IMR-90 (cell line): ENCODE measurements at regions not wholly inside any gene's neighbourhood (a gene's known extent, or its start where the extent isn't known, plus 50 kb on each side); places are given as distances from the start of the nearest gene placed in this dataset.

Experiments used
- ATAC-seq: fragments of 200-7000 bp; cut with Tn5 transposase; 2 replicates; pipeline ENCODE4 v1.9.1; 2020; ENCODE audit warnings: low read depth, mild to moderate bottlenecking, moderate library complexity
- BruUV-seq: library from RNA; stranded (reverse); fragments of 400-500 nt; replicated peaks from 2 replicates; lab custom pipeline; 2021; lab: Mats Ljungman, UMichigan
- CTCF ChIA-PET: fragments of 300-600 bp; formaldehyde crosslinking; extraction: SDS; loops from one replicate; lab custom pipeline; 2021; ENCODE audit warnings: antibody characterized with exemption; lab: Yijun Ruan, JAX
- POLR2A ChIA-PET: fragments of 300-600 bp; sonication (Branson Sonifier 250); formaldehyde crosslinking; loops from one replicate; lab custom pipeline; 2022; ENCODE audit warnings: antibody characterized with exemption; ENCODE audit not compliant: unreplicated experiment; lab: Charles Lee
- DNase-seq: peaks from one replicate; pipeline ENCODE4 v3.0.0; 2013
- H2AFZ ChIP-seq: replicated peaks from 2 replicates; pipeline ENCODE3; 2013; ENCODE audit warnings: low read length, mild to moderate bottlenecking; ENCODE audit not compliant: poor library complexity
- H2AK5ac ChIP-seq: 2 replicates; pipeline ENCODE4 v1.6.1; 2013; ENCODE audit warnings: low read depth, low read length, inconsistent platforms
- H2AK9ac ChIP-seq: replicated peaks from 2 replicates; pipeline ENCODE3; 2013; ENCODE audit warnings: mild to moderate bottlenecking, low read depth, low read length, moderate library complexity; ENCODE audit not compliant: poor library complexity
- H2BK120ac ChIP-seq: 2 replicates; pipeline ENCODE4 v1.6.1; 2013; ENCODE audit warnings: low read depth, low read length, inconsistent platforms
- H2BK15ac ChIP-seq: 3 replicates; pipeline ENCODE4 v1.6.1; 2013; ENCODE audit warnings: low read depth, low read length, inconsistent platforms
- H2BK20ac ChIP-seq: 2 replicates; pipeline ENCODE4 v1.6.1; 2013; ENCODE audit warnings: low read depth, mild to moderate bottlenecking, inconsistent platforms, low read length, moderate library complexity
- H2BK5ac ChIP-seq: 2 replicates; pipeline ENCODE4 v1.6.1; 2013; ENCODE audit warnings: mild to moderate bottlenecking, low read depth, low read length, inconsistent platforms; ENCODE audit not compliant: poor library complexity, severe bottlenecking
- H3K14ac ChIP-seq: replicated peaks from 2 replicates; pipeline ENCODE4 v1.6.1; 2013; ENCODE audit warnings: low read depth, low read length, inconsistent platforms
- H3K18ac ChIP-seq: 2 replicates; pipeline ENCODE4 v1.6.1; 2013; ENCODE audit warnings: low read depth, low read length, control low read depth
- H3K23ac ChIP-seq: 2 replicates; pipeline ENCODE4 v1.6.1; 2013; ENCODE audit warnings: low read depth, low read length, inconsistent platforms
- H3K27ac ChIP-seq: 2 replicates; pipeline ENCODE4 v1.5.1; 2013; ENCODE audit warnings: mild to moderate bottlenecking, control low read depth, low read length; ENCODE audit not compliant: insufficient read depth
- H3K27me3 ChIP-seq: 2 replicates; pipeline ENCODE4 v1.6.1; 2013; ENCODE audit warnings: low read length; ENCODE audit not compliant: control insufficient read depth, insufficient read depth
- H3K36me3 ChIP-seq: 2 replicates; pipeline ENCODE4 v1.6.1; 2013; ENCODE audit warnings: low read length, mixed read lengths; ENCODE audit not compliant: control insufficient read depth, insufficient read depth
- H3K4ac ChIP-seq: 2 replicates; pipeline ENCODE4 v1.6.1; 2013; ENCODE audit warnings: low read depth, low read length, inconsistent platforms
- H3K4me1 ChIP-seq: 2 replicates; pipeline ENCODE4 v1.6.1; 2013; ENCODE audit warnings: low read length, mixed read lengths; ENCODE audit not compliant: control insufficient read depth, insufficient read depth
- H3K4me2 ChIP-seq: 2 replicates; pipeline ENCODE4 v1.6.1; 2013; ENCODE audit warnings: low read depth, mild to moderate bottlenecking, control low read depth, low read length, moderate library complexity
- H3K4me3 ChIP-seq: 2 replicates; pipeline ENCODE4 v1.5.1; 2013; ENCODE audit warnings: low read depth, mild to moderate bottlenecking, control low read depth, low read length, moderate library complexity; ENCODE audit not compliant: insufficient read depth
- H3K56ac ChIP-seq: 2 replicates; pipeline ENCODE4 v1.6.1; 2013; ENCODE audit warnings: low read length, inconsistent platforms; ENCODE audit not compliant: insufficient read depth; ENCODE audit errors: extremely low read depth
- H3K79me1 ChIP-seq, 2 experiments: 2 replicates each; pipeline ENCODE4 v1.6.1; 2013; ENCODE audit warnings: low read length in 2 of 2, inconsistent platforms in 1 of 2, low read depth in 1 of 2
- H3K9ac ChIP-seq: 2 replicates; pipeline ENCODE4 v1.6.1; 2013; ENCODE audit warnings: low read depth, low read length, control low read depth
- H3K9me1 ChIP-seq: 2 replicates; pipeline ENCODE4 v1.6.1; 2013; ENCODE audit warnings: low read length, inconsistent platforms; ENCODE audit not compliant: insufficient read depth
- H3K9me3 ChIP-seq: 2 replicates; pipeline ENCODE4 v1.6.1; 2013; ENCODE audit warnings: low read length; ENCODE audit not compliant: control insufficient read depth, insufficient read depth
- H4K20me1 ChIP-seq: 2 replicates; pipeline ENCODE4 v1.6.1; 2013; ENCODE audit warnings: low read length, inconsistent platforms; ENCODE audit not compliant: insufficient read depth
- H4K5ac ChIP-seq: 2 replicates; pipeline ENCODE4 v1.6.1; 2013; ENCODE audit warnings: mild to moderate bottlenecking, low read depth, low read length, control low read depth
- H4K8ac ChIP-seq, 2 experiments: 2 replicates each; pipeline ENCODE4 v1.6.1; 2013; ENCODE audit warnings: low read depth in 2 of 2, low read length in 2 of 2, control low read depth in 1 of 2, inconsistent platforms in 1 of 2
- H4K91ac ChIP-seq: 2 replicates; pipeline ENCODE4 v1.6.1; 2013; ENCODE audit warnings: low read depth, low read length, inconsistent platforms; ENCODE audit not compliant: insufficient read depth
- BHLHE40 ChIP-seq: fragments of 150-350 bp; IDR thresholded peaks from 2 replicates; pipeline ENCODE4 v1.6.1; 2016; ENCODE audit warnings: mild to moderate bottlenecking, low read depth, low read length
- CHD1 ChIP-seq: IDR thresholded peaks from 2 replicates; pipeline ENCODE4 v1.6.1; 2012; ENCODE audit warnings: low read depth, low read length, improper control_type of control experiment
- CTCF ChIP-seq: conservative IDR thresholded peaks from 2 replicates; pipeline ENCODE4 v1.5.1; 2012; ENCODE audit warnings: mild to moderate bottlenecking, low read depth, low read length, improper control_type of control experiment
- FOS ChIP-seq: fragments of 150-350 bp; IDR thresholded peaks from 2 replicates; pipeline ENCODE4 v1.6.1; 2016; ENCODE audit warnings: low read depth, low read length
- MAFK ChIP-seq: IDR thresholded peaks from 2 replicates; pipeline ENCODE4 v1.6.1; 2012; ENCODE audit warnings: low read depth, low read length, improper control_type of control experiment
- MAZ ChIP-seq: IDR thresholded peaks from 2 replicates; pipeline ENCODE4 v1.6.1; 2012; ENCODE audit warnings: low read depth, mild to moderate bottlenecking, low read length, improper control_type of control experiment, moderate library complexity, borderline replicate concordance
- NFE2L2 ChIP-seq: fragments of 150-350 bp; IDR thresholded peaks from 2 replicates; pipeline ENCODE4 v1.6.1; 2016; ENCODE audit warnings: low read depth, mild to moderate bottlenecking, low read length
- POLR2A ChIP-seq: IDR thresholded peaks from 2 replicates; pipeline ENCODE4 v1.6.1; 2012; ENCODE audit warnings: mild to moderate bottlenecking, low read depth, low read length
- RAD21 ChIP-seq: IDR thresholded peaks from 2 replicates; pipeline ENCODE4 v1.6.1; 2012; ENCODE audit warnings: low read length, improper control_type of control experiment
- RCOR1 ChIP-seq: IDR thresholded peaks from 2 replicates; pipeline ENCODE4 v1.6.1; 2012; ENCODE audit warnings: mild to moderate bottlenecking, low read length, improper control_type of control experiment; ENCODE audit not compliant: insufficient replicate concordance
- RFX5 ChIP-seq: IDR thresholded peaks from 2 replicates; pipeline ENCODE4 v1.8.0; 2012; ENCODE audit warnings: low read depth, mild to moderate bottlenecking, low read length, moderate library complexity
- WGBS, 2 experiments: methylation state at CpG; one replicate each; pipeline versions ENCODE4 v1.1.5 to v1.1.7; 2013; ENCODE audit warnings: missing lambda C conversion rate in 2 of 2; ENCODE audit not compliant: insufficient read length in 1 of 2; ENCODE audit errors: extremely low coverage in 2 of 2; 5-methylcytosine and 5-hydroxymethylcytosine counted together
- dilution Hi-C: fragments of 300-500 bp; cut with HindIII; formaldehyde crosslinking; loops from one replicate; pipeline ENCODE4 v1.14.3; 2018; ENCODE audit warnings: low sequenced_read_pairs; ENCODE audit not compliant: unreplicated experiment
- in situ Hi-C: fragments of 300-500 bp; cut with MboI; formaldehyde crosslinking; loops from 3 replicates; pipeline ENCODE4 v1.14.3; 2019; ENCODE audit warnings: low sequenced_read_pairs, inconsistent platforms, mixed read lengths
- intact Hi-C: fragments of 100-400 bp; cut with micrococcal nuclease; formaldehyde crosslinking; loops from 2 replicates; pipeline ENCODE4 v1.10.0; 2022

GRCh38 chr20:63104312-63105181 is 97.8 kb upstream of the BHLHE23 start (continued):
- no peak for TF ChIP-seq RFX5

GRCh38 chr20:63103402-63104311 is 96.9 kb upstream of the BHLHE23 start:
- Histone ChIP-seq H3K23ac (no peak overlapping the region), H3K36me3 (no peaks in the 10 kb centered on the region), H3K14ac (no peak overlapping the region), H3K9ac (no peak overlapping the region), H3K56ac (no peak overlapping the region), H2BK15ac (no peak overlapping the region), H4K20me1 (no peaks in the 10 kb centered on the region; the same call in 1 of the 2 replicates), H4K91ac (no peak overlapping the region), H2BK20ac (no peak overlapping the region), H3K79me1 (no peaks in the 10 kb centered on the region), H3K4me3 (no peak overlapping the region), H3K9me3 (peaks cover 2% of the 10 kb centered on the region; the same call in 1 of the 2 replicates), H3K4me2 (no peak overlapping the region), H2AK9ac (no peak overlapping the region), H3K27me3 (peaks cover 16% of the 10 kb centered on the region; the same call in 1 of the 2 replicates), H3K4ac (no peak overlapping the region), H3K18ac (no peak overlapping the region), H3K27ac (no peak overlapping the region), H2BK120ac (no peak overlapping the region), H2BK5ac (no peak overlapping the region), H3K9me1 (no peaks in the 10 kb centered on the region), H4K8ac (no peak overlapping the region), H4K5ac (no peak overlapping the region), H3K4me1 (peaks cover 4% of the 10 kb centered on the region; the same call in 1 of the 2 replicates), H2AK5ac (no peak overlapping the region), H2AFZ (peak overlapping the region; percentile 11)
- in situ Hi-C loops = no loop called here
- ChIA-PET POLR2A (no interaction called here), CTCF (no interaction called here)
- peak; percentile 3 for DNase-seq
- TF ChIP-seq CTCF (no peak), BHLHE40 (no peak), MAZ (no peak), RCOR1 (no peak), RAD21 (no peak), RFX5 (no peak), MAFK (no peak), POLR2A (no peak), FOS (no peak), CHD1 (no peak), NFE2L2 (no peak)
- intact Hi-C loops = no loop called here
- ATAC-seq = no peak
- no TSS peak for BruUV-seq
- WGBS, 2 experiments = 61% methylated on average over 9 of the region's 21 CpGs; no CpG with 5 or more reads in 1 of the 2 experiments
- dilution Hi-C loops = no loop called here
